Middle frontal gyrus (tissue), 1 donor: ENCODE measurements at regions not wholly inside any gene's neighbourhood (a gene's known extent, or its start where the extent isn't known, plus 50 kb on each side); places are given as distances from the start of the nearest gene placed in this dataset.
"Not testable (repeated sequence)": the region's sequence is repeated elsewhere in the genome, so short reads cannot be mapped to it uniquely, and the experiment has no call there.

ENCODE experiments used
- DNase-seq: peaks from one replicate; pipeline ENCODE4 v3.0.0-alpha.2; 2015; ENCODE audit warnings: low spot score; ENCODE audit errors: extremely low spot score

GRCh38 chr10:4270116-4270515, 485.1 kb upstream of the KLF6 start:
- no peak for DNase-seq

- DNase-seq, result not testable (repeated sequence)
These were observed 483.5 kb upstream of the KLF6 start for GRCh38 chr10:4268490-4268889.

GRCh38 chr10:4267086-4267773, 482.2 kb upstream of the KLF6 start:
- DNase-seq, result no peak

- DNase-seq, result no peak
These were observed 481.5 kb upstream of the KLF6 start for GRCh38 chr10:4266416-4267085.

GRCh38 chr10:4265964-4266363, 481.0 kb upstream of the KLF6 start:
- DNase-seq, result no peak

GRCh38 chr10:4264209-4264865, 479.3 kb upstream of the KLF6 start:
- DNase-seq, result no peak

- no peak for DNase-seq
These were observed 478.6 kb upstream of the KLF6 start for GRCh38 chr10:4263601-4263921.

GRCh38 chr10:4262870-4263600, 478.0 kb upstream of the KLF6 start:
- DNase-seq, result no peak

GRCh38 chr10:4262449-4262848, 477.4 kb upstream of the KLF6 start:
- DNase-seq, result no peak

GRCh38 chr10:4260483-4261124, 475.6 kb upstream of the KLF6 start:
- DNase-seq, result no peak

GRCh38 chr10:4257939-4258465, 473.0 kb upstream of the KLF6 start:
- no peak for DNase-seq

- DNase-seq, result no peak
These were observed 472.0 kb upstream of the KLF6 start for GRCh38 chr10:4256971-4257370.

GRCh38 chr10:4255751-4256150, 470.7 kb upstream of the KLF6 start:
- no peak for DNase-seq

GRCh38 chr10:4254101-4254994, 469.3 kb upstream of the KLF6 start:
- DNase-seq, result no peak

- DNase-seq, result no peak
These were observed 467.7 kb upstream of the KLF6 start for GRCh38 chr10:4252701-4253100.

- no peak for DNase-seq
These were observed 465.5 kb upstream of the KLF6 start for GRCh38 chr10:4250587-4250887.

- DNase-seq, result no peak
These were observed 465.0 kb upstream of the KLF6 start for GRCh38 chr10:4249841-4250586.

GRCh38 chr10:4247379-4247778, 462.4 kb upstream of the KLF6 start:
- no peak for DNase-seq

GRCh38 chr10:4246881-4247358, 461.9 kb upstream of the KLF6 start:
- no peak for DNase-seq

- no peak for DNase-seq
These were observed 458.6 kb upstream of the KLF6 start for GRCh38 chr10:4243651-4244050.
